ENCODE measurements at regions not wholly inside any gene's neighbourhood (a gene's known extent, or its start where the extent isn't known, plus 50 kb on each side); places are given as distances from the start of the nearest gene placed in this dataset.

GRCh38 chr13:91277013-91277676 lies 70.3 kb upstream of the MIR17HG start:
- TF ChIP-seq CTCF (IDR thresholded peaks at IDR 0.05) = no peak
- TF ChIP-seq EZH2 (IDR thresholded peaks at IDR 0.05) = no peak
- no peak for TF ChIP-seq EZH2phosphoT487 (IDR thresholded peaks at IDR 0.05)

Measured in neural progenitor cell (in vitro differentiated cells).